Ishikawa (cell line): ENCODE measurements at regions not wholly inside any gene's neighbourhood (a gene's known extent, or its start where the extent isn't known, plus 50 kb on each side); places are given as distances from the start of the nearest gene placed in this dataset.

Experiments
- CEBPB ChIP-seq: IDR thresholded peaks from 2 replicates; pipeline ENCODE4 v1.6.1; 2012
- CREB1 ChIP-seq: IDR thresholded peaks from 2 replicates; pipeline ENCODE4 v1.6.1; 2012; ENCODE audit warnings: low read depth
- EGR1 ChIP-seq: IDR thresholded peaks from 2 replicates; pipeline ENCODE4 v1.6.1; 2012
- EP300 ChIP-seq: IDR thresholded peaks from 2 replicates; pipeline ENCODE4 v1.6.1; 2012; ENCODE audit warnings: borderline replicate concordance
- FOXM1 ChIP-seq: IDR thresholded peaks from 2 replicates; pipeline ENCODE4 v1.6.1; 2012; ENCODE audit warnings: low read depth, borderline replicate concordance
- MAX ChIP-seq: IDR thresholded peaks from 2 replicates; pipeline ENCODE4 v1.6.1; 2012
- NFIC ChIP-seq: IDR thresholded peaks from 2 replicates; pipeline ENCODE4 v1.6.1; 2012
- RAD21 ChIP-seq: IDR thresholded peaks from 2 replicates; pipeline ENCODE4 v1.6.1; 2012; ENCODE audit warnings: low read depth
- REST ChIP-seq: IDR thresholded peaks from 2 replicates; pipeline ENCODE4 v1.6.1; 2012; ENCODE audit warnings: low read depth, mild to moderate bottlenecking
- TAF1 ChIP-seq: IDR thresholded peaks from 2 replicates; pipeline ENCODE4 v1.6.1; 2012; ENCODE audit warnings: low read depth, mild to moderate bottlenecking
- TCF12 ChIP-seq: IDR thresholded peaks from 2 replicates; pipeline ENCODE4 v1.6.1; 2012; ENCODE audit warnings: low read depth
- TEAD4 ChIP-seq: IDR thresholded peaks from 2 replicates; pipeline ENCODE4 v1.6.1; 2012
- USF1 ChIP-seq: IDR thresholded peaks from 2 replicates; pipeline ENCODE4 v1.6.1; 2012
- YY1 ChIP-seq: IDR thresholded peaks from 2 replicates; pipeline ENCODE4 v1.6.1; 2012; ENCODE audit warnings: low read depth
- ZBTB7A ChIP-seq: IDR thresholded peaks from 2 replicates; pipeline ENCODE4 v1.6.1; 2012; ENCODE audit warnings: low read depth

- TF ChIP-seq EGR1 (no peak), USF1 (no peak), CEBPB (no peak), TEAD4 (no peak), MAX (no peak), REST (no peak), FOXM1 (no peak), EP300 (no peak)
These were observed 373.9 kb downstream of the FOXO1 start for GRCh38 chr13:40292536-40292935.

- TF ChIP-seq ZBTB7A (no peak), YY1 (no peak), CREB1 (no peak)
These were observed 364.1 kb downstream of the FOXO1 start for GRCh38 chr13:40302351-40302750.

GRCh38 chr13:40304391-40304790, 362.1 kb downstream of the FOXO1 start:
- TF ChIP-seq YY1, result no peak
- TF ChIP-seq NFIC, result no peak
- no peak for TF ChIP-seq MAX
- TF ChIP-seq TAF1, result no peak
- no peak for TF ChIP-seq CREB1
- no peak for TF ChIP-seq CEBPB
- TF ChIP-seq USF1, result no peak
- no peak for TF ChIP-seq RAD21

- TF ChIP-seq EP300 (no peak), RAD21 (no peak)
These were observed 359.6 kb downstream of the FOXO1 start for GRCh38 chr13:40306817-40307216.

GRCh38 chr13:40309881-40310280, 356.6 kb downstream of the FOXO1 start:
- TF ChIP-seq CREB1, result no peak
- no peak for TF ChIP-seq CEBPB
- no peak for TF ChIP-seq ZBTB7A
- no peak for TF ChIP-seq MAX
- no peak for TF ChIP-seq FOXM1
- TF ChIP-seq NFIC, result no peak
- TF ChIP-seq EP300, result no peak
- TF ChIP-seq TCF12, result no peak
- TF ChIP-seq TEAD4, result no peak
- TF ChIP-seq REST, result no peak
- TF ChIP-seq EGR1, result no peak
- no peak for TF ChIP-seq RAD21
- no peak for TF ChIP-seq YY1
- TF ChIP-seq USF1, result no peak
- no peak for TF ChIP-seq TAF1

GRCh38 chr13:40311356-40312101, 354.9 kb downstream of the FOXO1 start:
- no peak for TF ChIP-seq USF1
- no peak for TF ChIP-seq EGR1
- TF ChIP-seq CREB1, result no peak
